Hepatocyte (in vitro differentiated cells): ENCODE measurements at regions not wholly inside any gene's neighbourhood (a gene's known extent, or its start where the extent isn't known, plus 50 kb on each side); places are given as distances from the start of the nearest gene placed in this dataset.

Source experiments
- CTCF ChIP-seq: fragments of 200-600 bp; sonication (generic); IDR thresholded peaks from 2 replicates; pipeline ENCODE4 v1.5.1; 2016; ENCODE audit warnings: antibody characterized with exemption, mild to moderate bottlenecking; ENCODE audit not compliant: poor library complexity
- EZH2 ChIP-seq: fragments of 200-600 bp; sonication (generic); IDR thresholded peaks from 2 replicates; pipeline ENCODE4 v1.6.1; 2016; ENCODE audit warnings: antibody characterized with exemption, mild to moderate bottlenecking, borderline replicate concordance
- EZH2phosphoT487 ChIP-seq: fragments of 200-600 bp; sonication (generic); IDR thresholded peaks from one replicate; pipeline ENCODE4 v1.6.1; 2018; ENCODE audit warnings: antibody characterized with exemption, mild to moderate bottlenecking, low read depth, moderate library complexity; ENCODE audit not compliant: unreplicated experiment, severe bottlenecking

- no peak for TF ChIP-seq CTCF
- no peak for TF ChIP-seq EZH2
- no peak for TF ChIP-seq EZH2phosphoT487
Observed at GRCh38 chr4:143095447-143095846, 89.3 kb upstream of the USP38 start.
